ENCODE measurements at regions not wholly inside any gene's neighbourhood (a gene's known extent, or its start where the extent isn't known, plus 50 kb on each side); places are given as distances from the start of the nearest gene placed in this dataset.

DNA sequence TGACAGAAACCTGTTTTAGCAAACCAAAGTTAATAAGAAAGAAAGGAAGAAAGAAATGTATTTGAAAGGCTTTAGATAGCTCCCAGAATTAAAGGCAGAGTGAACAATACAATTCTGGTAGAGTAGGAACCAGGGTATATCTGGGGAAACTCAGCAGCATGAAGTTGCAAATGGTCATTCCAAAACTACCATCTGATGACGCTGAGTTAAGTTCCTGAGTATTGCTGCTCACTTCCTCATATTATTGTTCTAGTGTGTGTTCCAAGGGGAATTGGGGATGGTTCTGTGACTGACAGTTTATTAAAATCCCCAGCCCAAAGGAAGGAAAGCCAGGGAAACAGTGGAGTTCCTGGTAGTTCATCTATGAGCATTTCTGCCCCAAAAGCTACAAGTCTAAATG lies 88.3 kb upstream of the FRMD4B start:
- no peak for TF ChIP-seq EZH2 (IDR thresholded peaks at IDR 0.05; ENCODE audit: borderline replicate concordance, insufficient read depth, low read length, poor library complexity, severe bottlenecking)
- no peak for TF ChIP-seq TAF1 (IDR thresholded peaks at IDR 0.05; ENCODE audit: low read depth)
- TF ChIP-seq, protein P1, sequence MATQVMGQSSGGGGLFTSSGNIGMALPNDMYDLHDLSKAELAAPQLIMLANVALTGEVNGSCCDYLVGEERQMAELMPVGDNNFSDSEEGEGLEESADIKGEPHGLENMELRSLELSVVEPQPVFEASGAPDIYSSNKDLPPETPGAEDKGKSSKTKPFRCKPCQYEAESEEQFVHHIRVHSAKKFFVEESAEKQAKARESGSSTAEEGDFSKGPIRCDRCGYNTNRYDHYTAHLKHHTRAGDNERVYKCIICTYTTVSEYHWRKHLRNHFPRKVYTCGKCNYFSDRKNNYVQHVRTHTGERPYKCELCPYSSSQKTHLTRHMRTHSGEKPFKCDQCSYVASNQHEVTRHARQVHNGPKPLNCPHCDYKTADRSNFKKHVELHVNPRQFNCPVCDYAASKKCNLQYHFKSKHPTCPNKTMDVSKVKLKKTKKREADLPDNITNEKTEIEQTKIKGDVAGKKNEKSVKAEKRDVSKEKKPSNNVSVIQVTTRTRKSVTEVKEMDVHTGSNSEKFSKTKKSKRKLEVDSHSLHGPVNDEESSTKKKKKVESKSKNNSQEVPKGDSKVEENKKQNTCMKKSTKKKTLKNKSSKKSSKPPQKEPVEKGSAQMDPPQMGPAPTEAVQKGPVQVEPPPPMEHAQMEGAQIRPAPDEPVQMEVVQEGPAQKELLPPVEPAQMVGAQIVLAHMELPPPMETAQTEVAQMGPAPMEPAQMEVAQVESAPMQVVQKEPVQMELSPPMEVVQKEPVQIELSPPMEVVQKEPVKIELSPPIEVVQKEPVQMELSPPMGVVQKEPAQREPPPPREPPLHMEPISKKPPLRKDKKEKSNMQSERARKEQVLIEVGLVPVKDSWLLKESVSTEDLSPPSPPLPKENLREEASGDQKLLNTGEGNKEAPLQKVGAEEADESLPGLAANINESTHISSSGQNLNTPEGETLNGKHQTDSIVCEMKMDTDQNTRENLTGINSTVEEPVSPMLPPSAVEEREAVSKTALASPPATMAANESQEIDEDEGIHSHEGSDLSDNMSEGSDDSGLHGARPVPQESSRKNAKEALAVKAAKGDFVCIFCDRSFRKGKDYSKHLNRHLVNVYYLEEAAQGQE (IDR thresholded peaks at IDR 0.05; ENCODE audit: borderline replicate concordance), result no peak
- no peak for TF ChIP-seq MXI1 (conservative IDR thresholded peaks at IDR 0.05; ENCODE audit: poor library complexity, severe bottlenecking)
- no peak for TF ChIP-seq POLR2AphosphoS5 (IDR thresholded peaks at IDR 0.05)
- TF ChIP-seq, protein P2, sequence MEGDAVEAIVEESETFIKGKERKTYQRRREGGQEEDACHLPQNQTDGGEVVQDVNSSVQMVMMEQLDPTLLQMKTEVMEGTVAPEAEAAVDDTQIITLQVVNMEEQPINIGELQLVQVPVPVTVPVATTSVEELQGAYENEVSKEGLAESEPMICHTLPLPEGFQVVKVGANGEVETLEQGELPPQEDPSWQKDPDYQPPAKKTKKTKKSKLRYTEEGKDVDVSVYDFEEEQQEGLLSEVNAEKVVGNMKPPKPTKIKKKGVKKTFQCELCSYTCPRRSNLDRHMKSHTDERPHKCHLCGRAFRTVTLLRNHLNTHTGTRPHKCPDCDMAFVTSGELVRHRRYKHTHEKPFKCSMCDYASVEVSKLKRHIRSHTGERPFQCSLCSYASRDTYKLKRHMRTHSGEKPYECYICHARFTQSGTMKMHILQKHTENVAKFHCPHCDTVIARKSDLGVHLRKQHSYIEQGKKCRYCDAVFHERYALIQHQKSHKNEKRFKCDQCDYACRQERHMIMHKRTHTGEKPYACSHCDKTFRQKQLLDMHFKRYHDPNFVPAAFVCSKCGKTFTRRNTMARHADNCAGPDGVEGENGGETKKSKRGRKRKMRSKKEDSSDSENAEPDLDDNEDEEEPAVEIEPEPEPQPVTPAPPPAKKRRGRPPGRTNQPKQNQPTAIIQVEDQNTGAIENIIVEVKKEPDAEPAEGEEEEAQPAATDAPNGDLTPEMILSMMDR (IDR thresholded peaks at IDR 0.05; ENCODE audit: poor library complexity, severe bottlenecking), result no peak
- no peak for TF ChIP-seq SMC3 (conservative IDR thresholded peaks at IDR 0.05; ENCODE audit: poor library complexity)
- TF ChIP-seq EP300 (conservative IDR thresholded peaks at IDR 0.05; ENCODE audit: poor library complexity, severe bottlenecking), result no peak
- TF ChIP-seq RAD21 (conservative IDR thresholded peaks at IDR 0.05), result no peak
- Histone ChIP-seq H3K79me2 (replicated peaks; ENCODE audit: insufficient read depth, low read length) (no peaks in the 10 kb centered on the region), H3K27me3 (ENCODE audit: insufficient read depth, low read depth, low read length) (no peaks in the 10 kb centered on the region), H3F3A (ENCODE audit: insufficient read depth, low read length, poor library complexity, severe bottlenecking) (no peaks in the 10 kb centered on the region), H3K9me3 (ENCODE audit: low read length) (no peaks in the 10 kb centered on the region), H3K27ac (ENCODE audit: low read length) (no peak overlapping the region), H3K36me3 (ENCODE audit: insufficient read depth, low read length) (no peaks in the 10 kb centered on the region), H4K20me1 (ENCODE audit: insufficient read depth) (no peaks in the 10 kb centered on the region), H3K9me2 (ENCODE audit: insufficient read depth, low read length) (no peaks in the 10 kb centered on the region), H3K4me3 (ENCODE audit: low read length) (no peak overlapping the region), H2AFZ (ENCODE audit: low read depth, low read length) (no peak overlapping the region), H3K9ac (ENCODE audit: low read length) (no peak overlapping the region), H3K4me2 (ENCODE audit: low read length) (no peak overlapping the region)

DNA sequence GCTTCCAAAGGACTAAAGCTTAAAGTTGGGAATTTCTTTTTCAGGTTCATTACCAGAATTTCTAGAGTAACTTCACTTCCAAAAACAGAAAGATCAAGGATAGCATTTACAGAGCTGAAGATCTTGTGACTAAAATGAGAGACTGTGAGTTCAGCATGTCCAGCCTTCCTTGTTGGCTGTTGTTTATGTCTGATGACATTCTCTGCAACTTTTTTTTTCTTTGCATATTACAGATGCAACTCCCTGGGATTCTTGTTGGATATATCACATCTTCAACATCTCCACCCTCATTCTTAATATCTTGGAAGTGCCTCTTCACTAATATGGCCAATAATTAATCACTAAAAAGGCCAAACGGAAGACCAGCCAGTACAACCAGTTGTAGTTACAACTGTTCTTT lies 86.2 kb upstream of the FRMD4B start:
- H3F3A ChIP-seq (ENCODE audit: insufficient read depth, low read length, poor library complexity, severe bottlenecking), result no peaks in the 10 kb centered on the region
- H3K9me2 ChIP-seq (ENCODE audit: insufficient read depth, low read length), result no peaks in the 10 kb centered on the region
- H3K4me2 ChIP-seq (ENCODE audit: low read length), result no peak overlapping the region
- no peaks in the 10 kb centered on the region for H3K9me3 ChIP-seq (ENCODE audit: low read length)
- no peak overlapping the region for H3K27ac ChIP-seq (ENCODE audit: low read length)
- H3K27me3 ChIP-seq (ENCODE audit: insufficient read depth, low read depth, low read length), result no peaks in the 10 kb centered on the region
- no peaks in the 10 kb centered on the region for H3K36me3 ChIP-seq (ENCODE audit: insufficient read depth, low read length)
- no peak overlapping the region for H2AFZ ChIP-seq (ENCODE audit: low read depth, low read length)
- H3K4me3 ChIP-seq (ENCODE audit: low read length), result no peak overlapping the region
- no peaks in the 10 kb centered on the region for H3K79me2 ChIP-seq (replicated peaks; ENCODE audit: insufficient read depth, low read length)
- H4K20me1 ChIP-seq (ENCODE audit: insufficient read depth), result no peaks in the 10 kb centered on the region
- TF ChIP-seq RAD21 (conservative IDR thresholded peaks at IDR 0.05) (no peak), EP300 (conservative IDR thresholded peaks at IDR 0.05; ENCODE audit: poor library complexity, severe bottlenecking) (no peak), TAF1 (IDR thresholded peaks at IDR 0.05; ENCODE audit: low read depth) (no peak), POLR2AphosphoS5 (IDR thresholded peaks at IDR 0.05) (no peak), SMC3 (conservative IDR thresholded peaks at IDR 0.05; ENCODE audit: poor library complexity) (no peak), MXI1 (conservative IDR thresholded peaks at IDR 0.05; ENCODE audit: poor library complexity, severe bottlenecking) (no peak), EZH2 (IDR thresholded peaks at IDR 0.05; ENCODE audit: borderline replicate concordance, insufficient read depth, low read length, poor library complexity, severe bottlenecking) (no peak)
- TF ChIP-seq, protein P2 (IDR thresholded peaks at IDR 0.05; ENCODE audit: poor library complexity, severe bottlenecking), result no peak
- H3K9ac ChIP-seq (ENCODE audit: low read length), result no peak overlapping the region

Data from neural cell (in vitro differentiated cells).